ENCODE measurements at regions not wholly inside any gene's neighbourhood (a gene's known extent, or its start where the extent isn't known, plus 50 kb on each side); places are given as distances from the start of the nearest gene placed in this dataset.

DNA sequence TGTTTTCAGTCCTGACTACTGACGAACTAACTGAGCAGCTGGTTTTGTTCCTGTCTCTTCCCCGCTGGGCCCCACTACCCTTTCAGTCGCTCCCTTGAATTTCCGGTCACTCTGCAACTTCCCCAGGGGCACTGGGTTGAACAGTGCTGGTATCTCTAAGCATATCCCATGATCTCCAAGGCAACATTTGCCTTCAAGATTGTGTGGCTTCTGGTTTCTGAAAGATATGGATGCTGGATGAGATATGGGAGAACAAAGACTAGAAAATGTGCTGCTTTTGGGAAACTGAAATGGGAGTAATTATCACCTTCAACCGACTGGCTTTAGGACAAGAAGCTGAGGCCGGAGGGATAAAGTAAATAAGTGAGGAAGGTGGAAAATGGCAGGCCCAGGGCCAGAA, 258.2 kb upstream of the PIK3R1 start:
- H3K27ac Mint-ChIP-seq (ENCODE audit: unreplicated experiment), result no peak overlapping the region
- H3K27me3 Mint-ChIP-seq (ENCODE audit: unreplicated experiment), result no peaks in the 10 kb centered on the region

DNA sequence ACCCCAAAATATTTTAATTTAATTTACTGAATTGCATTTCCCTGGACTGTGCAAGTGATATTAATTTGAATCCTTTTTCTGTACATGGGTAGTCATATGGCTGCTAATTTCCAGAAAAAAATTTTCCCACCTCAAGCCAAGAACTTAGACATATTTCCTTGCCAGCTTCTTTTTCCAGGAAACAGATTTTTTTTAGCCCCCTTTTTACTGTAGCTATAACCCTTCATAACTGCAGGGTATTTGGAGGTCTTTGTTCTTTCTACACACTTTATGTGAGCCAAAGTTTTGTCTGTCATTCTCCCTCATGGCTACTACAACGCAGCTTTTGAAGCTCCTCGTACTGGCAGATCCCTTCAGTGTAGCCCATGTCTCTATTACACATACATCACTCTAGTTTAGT, 261.2 kb upstream of the PIK3R1 start:
- H3K27me3 Mint-ChIP-seq (ENCODE audit: unreplicated experiment), result no peaks in the 10 kb centered on the region
- peaks cover 3% of the 10 kb centered on the region for H3K9me3 Mint-ChIP-seq (ENCODE audit: low read depth, unreplicated experiment)
- TF ChIP-seq, protein P1, sequence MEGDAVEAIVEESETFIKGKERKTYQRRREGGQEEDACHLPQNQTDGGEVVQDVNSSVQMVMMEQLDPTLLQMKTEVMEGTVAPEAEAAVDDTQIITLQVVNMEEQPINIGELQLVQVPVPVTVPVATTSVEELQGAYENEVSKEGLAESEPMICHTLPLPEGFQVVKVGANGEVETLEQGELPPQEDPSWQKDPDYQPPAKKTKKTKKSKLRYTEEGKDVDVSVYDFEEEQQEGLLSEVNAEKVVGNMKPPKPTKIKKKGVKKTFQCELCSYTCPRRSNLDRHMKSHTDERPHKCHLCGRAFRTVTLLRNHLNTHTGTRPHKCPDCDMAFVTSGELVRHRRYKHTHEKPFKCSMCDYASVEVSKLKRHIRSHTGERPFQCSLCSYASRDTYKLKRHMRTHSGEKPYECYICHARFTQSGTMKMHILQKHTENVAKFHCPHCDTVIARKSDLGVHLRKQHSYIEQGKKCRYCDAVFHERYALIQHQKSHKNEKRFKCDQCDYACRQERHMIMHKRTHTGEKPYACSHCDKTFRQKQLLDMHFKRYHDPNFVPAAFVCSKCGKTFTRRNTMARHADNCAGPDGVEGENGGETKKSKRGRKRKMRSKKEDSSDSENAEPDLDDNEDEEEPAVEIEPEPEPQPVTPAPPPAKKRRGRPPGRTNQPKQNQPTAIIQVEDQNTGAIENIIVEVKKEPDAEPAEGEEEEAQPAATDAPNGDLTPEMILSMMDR (IDR thresholded peaks at IDR 0.05; ENCODE audit: unreplicated experiment), result no peak
- intact Hi-C loops (cut with micrococcal nuclease; ENCODE audit: unreplicated experiment), result no loop called here
- no peak overlapping the region for H3K27ac Mint-ChIP-seq (ENCODE audit: unreplicated experiment)
- CTCF ChIA-PET, result no interaction called here
- H3K4me1 Mint-ChIP-seq (ENCODE audit: low read depth, unreplicated experiment), result peaks cover 7% of the 10 kb centered on the region
- DNase-seq, result no peak
- H3K4me3 Mint-ChIP-seq (ENCODE audit: low read depth, unreplicated experiment), result no peak overlapping the region
- BruUV-seq (replicated peaks), result no TSS peak
- H3K36me3 Mint-ChIP-seq (ENCODE audit: insufficient read depth, unreplicated experiment), result no peaks in the 10 kb centered on the region

More for the DNA sequence above, 258.2 kb upstream of the PIK3R1 start:
- CTCF ChIA-PET, result no interaction called here
- Mint-ChIP-seq H3K9me3 (ENCODE audit: low read depth, unreplicated experiment) (peaks cover 3% of the 10 kb centered on the region), H3K4me1 (ENCODE audit: low read depth, unreplicated experiment) (peaks cover 7% of the 10 kb centered on the region), H3K36me3 (ENCODE audit: insufficient read depth, unreplicated experiment) (no peaks in the 10 kb centered on the region), H3K4me3 (ENCODE audit: low read depth, unreplicated experiment) (no peak overlapping the region)
- DNase-seq, result no peak
- intact Hi-C loops (cut with micrococcal nuclease; ENCODE audit: unreplicated experiment), result no loop called here
- no TSS peak for BruUV-seq (replicated peaks)
- TF ChIP-seq, protein P1 (IDR thresholded peaks at IDR 0.05; ENCODE audit: unreplicated experiment), result no peak

DNA sequence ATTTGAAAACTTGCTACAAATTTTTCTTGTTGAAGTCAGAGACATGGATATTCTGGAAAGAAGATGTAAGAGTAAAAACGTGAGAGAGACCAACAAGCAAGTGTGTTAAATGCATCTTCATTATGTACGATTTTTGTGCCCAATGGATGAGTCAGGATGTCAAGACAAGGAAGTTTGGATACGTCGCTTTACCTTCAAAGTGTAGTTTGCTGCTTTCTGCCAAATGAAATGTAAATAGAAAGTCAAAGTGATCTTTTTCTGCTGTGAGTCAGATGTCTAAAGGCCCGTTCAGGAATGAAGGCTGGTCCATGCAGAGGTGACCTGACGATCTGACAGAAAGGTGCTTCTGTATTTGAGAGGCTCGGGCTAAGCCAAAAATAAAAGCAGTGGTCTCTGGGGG, 273.1 kb upstream of the PIK3R1 start:
- Mint-ChIP-seq H3K4me1 (ENCODE audit: low read depth, unreplicated experiment) (no peaks in the 10 kb centered on the region), H3K9me3 (ENCODE audit: low read depth, unreplicated experiment) (no peaks in the 10 kb centered on the region), H3K36me3 (ENCODE audit: insufficient read depth, unreplicated experiment) (no peaks in the 10 kb centered on the region), H3K27me3 (ENCODE audit: unreplicated experiment) (no peaks in the 10 kb centered on the region), H3K27ac (ENCODE audit: unreplicated experiment) (no peak overlapping the region), H3K4me3 (ENCODE audit: low read depth, unreplicated experiment) (no peak overlapping the region)
- CTCF ChIA-PET, result no interaction called here
- TF ChIP-seq, protein P1 (IDR thresholded peaks at IDR 0.05; ENCODE audit: unreplicated experiment), result no peak
- DNase-seq, result no peak
- intact Hi-C loops (cut with micrococcal nuclease; ENCODE audit: unreplicated experiment), result no loop called here
- BruUV-seq (replicated peaks), result no TSS peak

DNA sequence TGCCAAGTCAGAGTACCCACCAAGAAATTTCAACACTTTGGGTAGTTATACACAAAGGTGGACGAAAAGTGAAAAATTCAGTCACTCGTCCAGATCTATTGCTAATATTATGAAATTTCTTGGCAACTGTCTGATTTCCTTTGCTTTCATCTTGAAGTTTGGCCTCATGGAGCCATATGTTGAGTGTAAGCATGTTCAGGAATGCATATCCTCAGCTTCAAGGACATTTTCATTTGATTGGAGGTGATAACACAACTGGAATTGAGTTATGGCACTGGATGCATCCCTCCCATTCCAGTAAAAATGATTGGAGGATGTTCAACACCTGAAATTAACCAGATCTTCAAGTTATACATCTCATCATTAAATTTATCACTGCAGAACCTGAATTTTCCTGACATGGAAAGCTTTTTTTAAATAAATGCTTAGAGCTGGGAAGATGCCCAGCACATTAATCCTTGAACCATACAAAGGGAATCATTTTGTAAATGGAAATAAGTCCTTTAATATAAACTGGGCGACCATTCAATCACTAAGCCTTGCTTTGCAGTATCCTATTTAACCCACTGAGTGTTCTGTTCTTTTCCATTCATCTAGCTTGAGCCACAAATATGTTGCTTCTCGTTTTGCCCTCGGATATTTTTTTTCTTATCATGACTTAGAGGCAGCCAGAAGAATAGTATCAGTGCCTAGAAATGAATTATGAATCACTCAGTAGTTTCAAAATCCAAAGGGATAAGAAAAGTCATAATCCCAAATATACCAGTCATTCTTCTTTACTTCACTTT, 273.7 kb upstream of the PIK3R1 start:
- H3K27me3 Mint-ChIP-seq (ENCODE audit: unreplicated experiment), result no peaks in the 10 kb centered on the region
- no TSS peak for BruUV-seq (replicated peaks)
- H3K9me3 Mint-ChIP-seq (ENCODE audit: low read depth, unreplicated experiment), result no peaks in the 10 kb centered on the region
- H3K4me3 Mint-ChIP-seq (ENCODE audit: low read depth, unreplicated experiment), result no peak overlapping the region
- no peaks in the 10 kb centered on the region for H3K36me3 Mint-ChIP-seq (ENCODE audit: insufficient read depth, unreplicated experiment)
- TF ChIP-seq, protein P1 (IDR thresholded peaks at IDR 0.05; ENCODE audit: unreplicated experiment), result no peak
- H3K4me1 Mint-ChIP-seq (ENCODE audit: low read depth, unreplicated experiment), result no peaks in the 10 kb centered on the region
- intact Hi-C loops (cut with micrococcal nuclease; ENCODE audit: unreplicated experiment), result no loop called here
- no peak for DNase-seq
- H3K27ac Mint-ChIP-seq (ENCODE audit: unreplicated experiment), result no peak overlapping the region
- CTCF ChIA-PET, result no interaction called here
